ENCODE measurements at regions not wholly inside any gene's neighbourhood (a gene's known extent, or its start where the extent isn't known, plus 50 kb on each side); places are given as distances from the start of the nearest gene placed in this dataset.

DNA sequence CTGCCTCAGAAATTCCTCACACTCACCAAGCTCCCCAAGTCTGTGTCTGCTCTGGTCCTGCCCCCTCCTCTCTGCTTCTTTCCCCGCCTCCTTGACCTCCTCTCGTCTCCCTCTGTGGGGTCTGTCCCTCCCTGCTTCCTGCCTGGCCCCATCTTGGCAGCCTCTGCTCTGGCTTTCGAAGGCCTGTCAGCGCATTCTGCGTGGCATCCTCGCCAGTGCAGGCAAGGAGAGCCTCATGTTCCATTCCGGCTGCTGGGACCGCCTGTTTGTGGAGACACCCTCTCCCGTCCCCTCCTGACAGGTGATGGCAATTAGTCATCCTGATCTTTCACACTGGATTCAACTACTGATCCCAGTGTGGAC is 51.7 kb upstream of the COL13A1 start:
- no TSS peak for BruUV-seq (replicated peaks)
- Histone ChIP-seq H3K27ac (ENCODE audit: low read depth, low read length, poor library complexity, severe bottlenecking) (no peak overlapping the region), H3K27me3 (replicated peaks; ENCODE audit: insufficient read depth, low read depth, low read length, poor library complexity) (no peaks in the 10 kb centered on the region), H3K36me3 (ENCODE audit: insufficient read depth, low read length, poor library complexity, severe bottlenecking) (no peaks in the 10 kb centered on the region), H3K4me3 (ENCODE audit: low read depth, low read length, poor library complexity, severe bottlenecking) (no peak overlapping the region), H3K4me1 (ENCODE audit: insufficient read depth, low read length, poor library complexity, severe bottlenecking) (no peaks in the 10 kb centered on the region), H3K9me3 (ENCODE audit: low read depth, low read length, poor library complexity, severe bottlenecking) (no peaks in the 10 kb centered on the region)
- ChIA-PET CTCF (no interaction called here), POLR2A (ENCODE audit: low non-redundant PET) (no interaction called here)
- TF ChIP-seq, protein P1, sequence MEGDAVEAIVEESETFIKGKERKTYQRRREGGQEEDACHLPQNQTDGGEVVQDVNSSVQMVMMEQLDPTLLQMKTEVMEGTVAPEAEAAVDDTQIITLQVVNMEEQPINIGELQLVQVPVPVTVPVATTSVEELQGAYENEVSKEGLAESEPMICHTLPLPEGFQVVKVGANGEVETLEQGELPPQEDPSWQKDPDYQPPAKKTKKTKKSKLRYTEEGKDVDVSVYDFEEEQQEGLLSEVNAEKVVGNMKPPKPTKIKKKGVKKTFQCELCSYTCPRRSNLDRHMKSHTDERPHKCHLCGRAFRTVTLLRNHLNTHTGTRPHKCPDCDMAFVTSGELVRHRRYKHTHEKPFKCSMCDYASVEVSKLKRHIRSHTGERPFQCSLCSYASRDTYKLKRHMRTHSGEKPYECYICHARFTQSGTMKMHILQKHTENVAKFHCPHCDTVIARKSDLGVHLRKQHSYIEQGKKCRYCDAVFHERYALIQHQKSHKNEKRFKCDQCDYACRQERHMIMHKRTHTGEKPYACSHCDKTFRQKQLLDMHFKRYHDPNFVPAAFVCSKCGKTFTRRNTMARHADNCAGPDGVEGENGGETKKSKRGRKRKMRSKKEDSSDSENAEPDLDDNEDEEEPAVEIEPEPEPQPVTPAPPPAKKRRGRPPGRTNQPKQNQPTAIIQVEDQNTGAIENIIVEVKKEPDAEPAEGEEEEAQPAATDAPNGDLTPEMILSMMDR (conservative IDR thresholded peaks at IDR 0.05; ENCODE audit: low read depth, low read length): no peak
- no peak for TF ChIP-seq EZH2 (IDR thresholded peaks at IDR 0.05; ENCODE audit: borderline replicate concordance, low read depth, low read length, poor library complexity, severe bottlenecking)
- DNase-seq (ENCODE audit: low spot score): no peak
- intact Hi-C loops (cut with micrococcal nuclease; ENCODE audit: unreplicated experiment): no loop called here

GRCh38 chr10:69750725-69751124 is 51.0 kb upstream of the COL13A1 start:
- no peaks in the 10 kb centered on the region for H3K9me3 ChIP-seq (ENCODE audit: low read depth, low read length, poor library complexity, severe bottlenecking)

DNA sequence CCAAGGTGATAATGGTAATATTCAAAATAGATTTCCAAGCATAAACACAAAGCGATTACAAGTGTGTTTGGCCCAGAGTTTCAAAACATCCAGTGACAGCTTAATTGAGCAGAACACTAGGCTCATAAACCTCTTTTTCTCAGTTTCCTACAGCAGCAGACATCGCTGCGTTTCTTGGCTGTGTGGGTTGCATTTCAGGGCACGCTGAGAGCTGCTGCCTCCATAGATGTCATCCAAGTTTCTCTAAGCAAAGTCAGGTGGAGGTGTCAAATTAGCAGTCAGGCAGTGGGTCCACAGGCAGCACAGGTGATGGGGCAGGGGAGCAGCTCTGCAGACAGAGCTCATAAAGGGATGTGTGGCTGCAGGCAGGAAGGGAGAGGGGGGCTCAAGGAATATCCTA is 50.5 kb upstream of the COL13A1 start:
- no peaks in the 10 kb centered on the region for H3K9me3 ChIP-seq (ENCODE audit: low read depth, low read length, poor library complexity, severe bottlenecking)
- DNase-seq (ENCODE audit: low spot score): no peak
- H3K27ac ChIP-seq (ENCODE audit: low read depth, low read length, poor library complexity, severe bottlenecking): no peak overlapping the region
- POLR2A ChIA-PET (ENCODE audit: low non-redundant PET): no interaction called here
- no peaks in the 10 kb centered on the region for H3K27me3 ChIP-seq (replicated peaks; ENCODE audit: insufficient read depth, low read depth, low read length, poor library complexity)
- BruUV-seq (replicated peaks): no TSS peak
- CTCF ChIA-PET: no interaction called here
- no peaks in the 10 kb centered on the region for H3K4me1 ChIP-seq (ENCODE audit: insufficient read depth, low read length, poor library complexity, severe bottlenecking)
- intact Hi-C loops (cut with micrococcal nuclease; ENCODE audit: unreplicated experiment): no loop called here
- no peak for TF ChIP-seq EZH2 (IDR thresholded peaks at IDR 0.05; ENCODE audit: borderline replicate concordance, low read depth, low read length, poor library complexity, severe bottlenecking)
- TF ChIP-seq, protein P1 (conservative IDR thresholded peaks at IDR 0.05; ENCODE audit: low read depth, low read length): no peak
- H3K4me3 ChIP-seq (ENCODE audit: low read depth, low read length, poor library complexity, severe bottlenecking): no peak overlapping the region
- no peaks in the 10 kb centered on the region for H3K36me3 ChIP-seq (ENCODE audit: insufficient read depth, low read length, poor library complexity, severe bottlenecking)

More at GRCh38 chr10:69750725-69751124, 51.0 kb upstream of the COL13A1 start:
- no peak for DNase-seq (ENCODE audit: low spot score)
- Histone ChIP-seq H3K36me3 (ENCODE audit: insufficient read depth, low read length, poor library complexity, severe bottlenecking) (no peaks in the 10 kb centered on the region), H3K27ac (ENCODE audit: low read depth, low read length, poor library complexity, severe bottlenecking) (no peak overlapping the region), H3K4me1 (ENCODE audit: insufficient read depth, low read length, poor library complexity, severe bottlenecking) (no peaks in the 10 kb centered on the region), H3K4me3 (ENCODE audit: low read depth, low read length, poor library complexity, severe bottlenecking) (no peak overlapping the region), H3K27me3 (replicated peaks; ENCODE audit: insufficient read depth, low read depth, low read length, poor library complexity) (no peaks in the 10 kb centered on the region)
- BruUV-seq (replicated peaks): no TSS peak
- no peak for TF ChIP-seq EZH2 (IDR thresholded peaks at IDR 0.05; ENCODE audit: borderline replicate concordance, low read depth, low read length, poor library complexity, severe bottlenecking)
- TF ChIP-seq, protein P1 (conservative IDR thresholded peaks at IDR 0.05; ENCODE audit: low read depth, low read length): no peak
- ChIA-PET CTCF (no interaction called here), POLR2A (ENCODE audit: low non-redundant PET) (no interaction called here)
- intact Hi-C loops (cut with micrococcal nuclease; ENCODE audit: unreplicated experiment): no loop called here
